NB4 (cell line): ENCODE measurements at regions not wholly inside any gene's neighbourhood (a gene's known extent, or its start where the extent isn't known, plus 50 kb on each side); places are given as distances from the start of the nearest gene placed in this dataset.
A peak's percentile ranks its signal among the peaks of the same experiment; 100 is the strongest.
"Not testable (repeated sequence)": the region's sequence is repeated elsewhere in the genome, so short reads cannot be mapped to it uniquely, and the experiment has no call there.

ENCODE experiments used
- DNase-seq: peaks from one replicate; pipeline ENCODE4 v3.0.0; 2010; ENCODE audit warnings: low read depth
- H3K4me3 ChIP-seq: one replicate; pipeline ENCODE4 v1.5.1; 2011; ENCODE audit warnings: mild to moderate bottlenecking, low read depth, low read length, moderate library complexity
- MYC ChIP-seq: IDR thresholded peaks from 2 replicates; pipeline ENCODE4 v1.6.1; 2011; ENCODE audit warnings: low read depth, low read length
- POLR2A ChIP-seq: IDR thresholded peaks from 2 replicates; pipeline ENCODE4 v1.6.1; 2011; ENCODE audit warnings: mild to moderate bottlenecking; ENCODE audit not compliant: insufficient read length; ENCODE audit errors: extremely low read depth
- TF ChIP-seq, protein P1 (sequence below): IDR thresholded peaks from one replicate; pipeline ENCODE4 v1.5.1; 2012; ENCODE audit warnings: low read depth, low read length
- TF ChIP-seq, protein P2 (sequence below): IDR thresholded peaks from 2 replicates; pipeline ENCODE4 v1.6.1; 2011; ENCODE audit warnings: low read depth, low read length

DNA sequence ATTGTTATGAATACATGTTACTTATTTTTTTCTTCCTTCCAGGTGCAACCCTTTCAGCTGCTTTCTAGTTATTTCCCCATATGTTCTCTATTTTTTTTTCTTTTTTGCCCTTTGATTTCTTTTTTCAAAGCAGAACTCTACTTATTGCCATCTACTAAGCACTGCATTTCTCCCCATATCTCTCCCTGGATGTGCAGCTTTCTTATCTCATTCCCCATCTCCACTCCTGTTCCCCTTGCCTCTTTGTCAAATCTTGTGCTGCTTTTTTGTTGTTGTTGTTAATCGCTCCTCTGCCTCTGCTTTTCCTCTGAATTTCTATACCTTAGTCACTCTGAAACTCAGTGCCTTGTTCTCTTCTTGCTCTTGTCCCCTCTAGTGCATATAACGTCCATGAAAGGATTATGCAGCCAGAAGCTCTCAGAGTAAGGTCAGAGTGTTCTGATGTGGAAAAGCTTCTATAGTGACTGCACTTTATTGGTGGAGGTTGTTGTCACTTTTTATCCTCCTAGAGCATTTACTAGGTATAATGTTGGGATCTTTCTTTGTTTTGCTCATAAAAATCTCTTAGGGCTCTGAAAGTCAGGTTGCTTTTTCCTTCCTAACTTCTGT, 51.1 kb upstream of the JADE1 start:
- TF ChIP-seq POLR2A (no peak), MYC (no peak)
- TF ChIP-seq, protein P1, sequence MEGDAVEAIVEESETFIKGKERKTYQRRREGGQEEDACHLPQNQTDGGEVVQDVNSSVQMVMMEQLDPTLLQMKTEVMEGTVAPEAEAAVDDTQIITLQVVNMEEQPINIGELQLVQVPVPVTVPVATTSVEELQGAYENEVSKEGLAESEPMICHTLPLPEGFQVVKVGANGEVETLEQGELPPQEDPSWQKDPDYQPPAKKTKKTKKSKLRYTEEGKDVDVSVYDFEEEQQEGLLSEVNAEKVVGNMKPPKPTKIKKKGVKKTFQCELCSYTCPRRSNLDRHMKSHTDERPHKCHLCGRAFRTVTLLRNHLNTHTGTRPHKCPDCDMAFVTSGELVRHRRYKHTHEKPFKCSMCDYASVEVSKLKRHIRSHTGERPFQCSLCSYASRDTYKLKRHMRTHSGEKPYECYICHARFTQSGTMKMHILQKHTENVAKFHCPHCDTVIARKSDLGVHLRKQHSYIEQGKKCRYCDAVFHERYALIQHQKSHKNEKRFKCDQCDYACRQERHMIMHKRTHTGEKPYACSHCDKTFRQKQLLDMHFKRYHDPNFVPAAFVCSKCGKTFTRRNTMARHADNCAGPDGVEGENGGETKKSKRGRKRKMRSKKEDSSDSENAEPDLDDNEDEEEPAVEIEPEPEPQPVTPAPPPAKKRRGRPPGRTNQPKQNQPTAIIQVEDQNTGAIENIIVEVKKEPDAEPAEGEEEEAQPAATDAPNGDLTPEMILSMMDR: no peak
- TF ChIP-seq, protein P2, sequence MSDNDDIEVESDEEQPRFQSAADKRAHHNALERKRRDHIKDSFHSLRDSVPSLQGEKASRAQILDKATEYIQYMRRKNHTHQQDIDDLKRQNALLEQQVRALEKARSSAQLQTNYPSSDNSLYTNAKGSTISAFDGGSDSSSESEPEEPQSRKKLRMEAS: no peak
- no peak for DNase-seq
- no peak overlapping the region for H3K4me3 ChIP-seq

DNA sequence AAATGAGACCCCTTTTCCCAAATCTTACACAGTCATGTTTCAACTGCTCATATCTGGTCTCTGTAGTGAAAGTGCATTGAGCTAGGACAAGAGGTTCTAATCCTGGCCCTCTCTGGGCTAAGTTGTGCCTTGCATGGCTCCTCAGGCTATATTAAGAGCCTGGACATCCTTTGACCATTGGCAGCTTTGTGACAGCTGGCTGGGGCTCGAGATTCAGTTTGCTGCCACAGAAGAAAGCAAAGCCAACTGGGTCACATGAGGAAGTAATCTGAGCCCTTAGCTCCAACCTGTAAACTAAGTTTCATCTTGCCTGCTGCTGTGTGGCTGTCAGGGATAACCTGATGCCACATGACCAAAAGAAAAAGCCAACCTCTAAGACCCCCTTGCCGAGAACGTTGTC, 51.8 kb upstream of the JADE1 start:
- DNase-seq: no peak
- TF ChIP-seq, protein P1: no peak
- TF ChIP-seq POLR2A (no peak), MYC (no peak)
- TF ChIP-seq, protein P2: no peak
- no peak overlapping the region for H3K4me3 ChIP-seq

DNA sequence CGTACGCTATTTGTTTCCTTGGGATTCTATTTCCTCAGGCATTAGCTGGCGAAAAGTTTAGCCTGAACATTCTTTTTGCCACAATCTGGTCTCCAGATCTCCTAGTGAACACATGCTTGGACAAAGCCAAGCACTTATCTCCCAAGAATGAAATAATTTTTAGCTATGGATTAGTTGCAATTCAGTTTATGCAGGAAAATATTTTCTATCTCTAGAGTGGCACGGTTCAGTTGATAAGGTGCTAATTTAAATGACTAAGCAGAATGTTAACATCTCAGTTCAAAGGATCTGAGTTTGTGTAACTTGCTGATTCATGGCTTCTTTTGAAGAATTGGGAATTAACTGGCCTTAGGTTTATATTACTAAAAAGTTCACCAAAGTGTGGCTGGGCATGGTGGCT, 58.1 kb upstream of the JADE1 start:
- no peak overlapping the region for H3K4me3 ChIP-seq
- TF ChIP-seq POLR2A: no peak
- TF ChIP-seq, protein P2: no peak
- TF ChIP-seq, protein P1: no peak
- TF ChIP-seq MYC: no peak
- DNase-seq: no peak

DNA sequence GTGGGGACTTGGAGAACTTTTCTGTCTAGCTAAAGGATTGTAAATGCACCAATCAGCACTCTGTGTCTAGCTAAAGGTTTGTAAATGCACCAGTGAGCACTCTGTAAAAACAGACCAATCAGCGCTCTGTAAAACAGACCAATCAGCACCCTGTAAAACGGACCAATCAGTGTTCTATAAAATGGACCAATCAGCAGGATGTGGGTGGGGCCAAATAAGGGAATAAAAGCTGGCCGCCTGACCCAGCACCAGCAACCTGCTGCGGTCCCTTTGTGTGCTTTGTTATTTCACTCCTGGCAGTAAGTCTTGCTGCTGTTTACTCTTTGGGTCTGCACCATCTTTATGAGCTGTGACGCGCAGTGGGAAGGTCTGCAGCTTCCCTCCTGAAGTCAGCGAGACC, 67.8 kb upstream of the JADE1 start:
- DNase-seq, H3K4me3 ChIP-seq: not testable (repeated sequence)

DNA sequence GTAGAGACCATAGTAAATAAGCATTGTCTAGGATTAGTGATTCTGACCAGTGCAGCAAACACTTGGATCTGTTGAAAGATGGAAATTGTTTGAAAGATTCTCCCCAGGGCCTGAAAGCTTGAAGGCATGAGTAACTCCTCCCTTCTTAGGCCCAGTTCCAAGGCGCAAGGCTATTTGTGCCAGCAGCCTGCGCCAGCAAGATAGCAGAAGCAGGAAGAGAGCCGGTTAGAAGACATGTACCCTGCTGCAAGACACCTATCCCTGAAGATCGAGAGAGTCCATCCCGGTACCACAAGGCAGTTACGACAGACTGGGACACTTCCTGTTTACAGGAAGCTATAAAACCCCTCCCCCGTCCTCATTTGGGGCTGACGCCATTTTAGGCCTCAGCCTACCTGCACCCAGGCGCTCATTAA, 72.4 kb upstream of the JADE1 start:
- DNase-seq: peak; percentile 14
- H3K4me3 ChIP-seq: no peak overlapping the region
- TF ChIP-seq POLR2A (no peak), MYC (no peak)
- TF ChIP-seq, protein P1: no peak
- TF ChIP-seq, protein P2: no peak

DNA sequence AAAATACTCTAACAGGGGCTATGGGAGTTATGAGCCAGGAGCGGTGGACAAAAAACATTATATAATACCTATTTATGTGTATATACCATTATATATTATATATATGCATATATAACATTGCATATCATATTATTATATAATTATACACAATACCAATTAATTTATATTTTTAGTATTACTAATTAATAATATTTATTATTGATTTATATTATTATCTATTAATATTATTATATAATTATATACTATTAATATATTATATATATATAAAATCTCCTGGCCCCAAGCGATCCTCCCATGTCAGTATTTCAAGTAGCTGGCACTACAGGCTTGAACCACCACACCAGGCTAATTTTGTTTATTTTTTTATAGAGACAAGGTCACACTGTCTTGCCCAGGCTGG, 73.8 kb upstream of the JADE1 start:
- no peak overlapping the region for H3K4me3 ChIP-seq
- no peak for DNase-seq
- TF ChIP-seq, protein P1: no peak
- TF ChIP-seq, protein P2: no peak
